Glutamatergic neuron (in vitro differentiated cells): ENCODE measurements at regions not wholly inside any gene's neighbourhood (a gene's known extent, or its start where the extent isn't known, plus 50 kb on each side); places are given as distances from the start of the nearest gene placed in this dataset.

Experiments used
- DNase-seq: peaks from one replicate; pipeline ENCODE4 v3.0.0; 2022
- H3K27ac Mint-ChIP-seq: one replicate; pipeline ENCODE4 v1.8.0; 2020; ENCODE audit warnings: mild to moderate bottlenecking, mixed read lengths, inconsistent platforms; ENCODE audit not compliant: unreplicated experiment
- H3K27me3 Mint-ChIP-seq: one replicate; pipeline ENCODE4 v1.8.0; 2020; ENCODE audit warnings: mild to moderate bottlenecking, moderate library complexity, mixed read lengths, inconsistent platforms; ENCODE audit not compliant: unreplicated experiment
- H3K36me3 Mint-ChIP-seq: one replicate; pipeline ENCODE4 v1.8.0; 2020; ENCODE audit warnings: mild to moderate bottlenecking, mixed read lengths, inconsistent platforms; ENCODE audit not compliant: unreplicated experiment
- H3K4me1 Mint-ChIP-seq: one replicate; pipeline ENCODE4 v1.8.0; 2020; ENCODE audit warnings: mild to moderate bottlenecking, low read depth, mixed read lengths, inconsistent platforms; ENCODE audit not compliant: unreplicated experiment
- H3K4me3 Mint-ChIP-seq: one replicate; pipeline ENCODE4 v1.8.0; 2020; ENCODE audit warnings: mild to moderate bottlenecking, mixed read lengths, inconsistent platforms; ENCODE audit not compliant: unreplicated experiment
- H3K9me3 Mint-ChIP-seq: one replicate; pipeline ENCODE4 v1.8.0; 2020; ENCODE audit warnings: mild to moderate bottlenecking, moderate library complexity, mixed read lengths, inconsistent platforms; ENCODE audit not compliant: unreplicated experiment
- CTCF ChIP-seq: fragments of 200-600 bp; sonication (generic); IDR thresholded peaks from one replicate; pipeline ENCODE4 v1.5.0; 2021; ENCODE audit not compliant: partially characterized antibody, unreplicated experiment

GRCh38 chr3:31142139-31142538 is 247.7 kb upstream of the GADL1 start:
- no peak overlapping the region for H3K27ac Mint-ChIP-seq
- no peak for DNase-seq

GRCh38 chr3:31142543-31142942 is 248.1 kb upstream of the GADL1 start:
- Mint-ChIP-seq H3K36me3 (peaks cover 4% of the 10 kb centered on the region), H3K27ac (no peak overlapping the region), H3K4me1 (no peaks in the 10 kb centered on the region), H3K4me3 (no peak overlapping the region), H3K27me3 (no peaks in the 10 kb centered on the region), H3K9me3 (no peaks in the 10 kb centered on the region)
- TF ChIP-seq CTCF: no peak
- DNase-seq: no peak

More at GRCh38 chr3:31142139-31142538, 247.7 kb upstream of the GADL1 start:
- H3K36me3 Mint-ChIP-seq: peaks cover 4% of the 10 kb centered on the region
- no peaks in the 10 kb centered on the region for H3K27me3 Mint-ChIP-seq
- H3K9me3 Mint-ChIP-seq: no peaks in the 10 kb centered on the region
- no peak for TF ChIP-seq CTCF
- H3K4me3 Mint-ChIP-seq: no peak overlapping the region
- no peaks in the 10 kb centered on the region for H3K4me1 Mint-ChIP-seq

- no peak overlapping the region for H3K4me3 Mint-ChIP-seq
- DNase-seq: no peak
- H3K27ac Mint-ChIP-seq: no peak overlapping the region
- no peaks in the 10 kb centered on the region for H3K4me1 Mint-ChIP-seq
- H3K36me3 Mint-ChIP-seq: peaks cover 14% of the 10 kb centered on the region
- H3K9me3 Mint-ChIP-seq: peaks cover 2% of the 10 kb centered on the region
- no peak for TF ChIP-seq CTCF
- no peaks in the 10 kb centered on the region for H3K27me3 Mint-ChIP-seq
Measured at GRCh38 chr3:31145062-31145461, 250.6 kb upstream of the GADL1 start.

- Mint-ChIP-seq H3K27ac (no peak overlapping the region), H3K27me3 (no peaks in the 10 kb centered on the region), H3K36me3 (peaks cover 20% of the 10 kb centered on the region), H3K4me3 (no peak overlapping the region), H3K9me3 (peaks cover 4% of the 10 kb centered on the region), H3K4me1 (no peaks in the 10 kb centered on the region)
- DNase-seq: no peak
- TF ChIP-seq CTCF: no peak
Measured at GRCh38 chr3:31147550-31147949, 253.1 kb upstream of the GADL1 start.

GRCh38 chr3:31157047-31157694 is 262.7 kb upstream of the GADL1 start:
- Mint-ChIP-seq H3K36me3 (no peaks in the 10 kb centered on the region), H3K9me3 (peaks cover 2% of the 10 kb centered on the region), H3K27ac (no peak overlapping the region)

More at GRCh38 chr3:31157047-31157694, 262.7 kb upstream of the GADL1 start:
- Mint-ChIP-seq H3K4me3 (no peak overlapping the region), H3K4me1 (no peaks in the 10 kb centered on the region), H3K27me3 (no peaks in the 10 kb centered on the region)
- TF ChIP-seq CTCF: no peak
- no peak for DNase-seq
